Large intestine (tissue), 3 donors: ENCODE measurements at regions not wholly inside any gene's neighbourhood (a gene's known extent, or its start where the extent isn't known, plus 50 kb on each side); places are given as distances from the start of the nearest gene placed in this dataset.
A peak's percentile ranks its signal among the peaks of the same experiment; 100 is the strongest.

Experiments
- DNase-seq, 2 donors: peaks; one replicate each; pipeline versions ENCODE4 v3.0.0 to v3.0.0-alpha.2; 2013
- H3K27ac ChIP-seq: one replicate; pipeline ENCODE4 v1.5.1; 2013; ENCODE audit warnings: low read length
- H3K27me3 ChIP-seq: 2 replicates; pipeline ENCODE4 v1.6.1; 2013; ENCODE audit warnings: low read length; ENCODE audit not compliant: control insufficient read depth, insufficient read depth
- H3K36me3 ChIP-seq: 2 replicates; pipeline ENCODE4 v1.6.1; 2013; ENCODE audit warnings: low read length; ENCODE audit not compliant: control insufficient read depth, insufficient read depth
- H3K4me1 ChIP-seq: one replicate; pipeline ENCODE4 v1.6.1; 2013; ENCODE audit warnings: low read length; ENCODE audit not compliant: control insufficient read depth, insufficient read depth
- H3K4me3 ChIP-seq: one replicate; pipeline ENCODE4 v1.5.1; 2013; ENCODE audit warnings: low read length
- H3K9me3 ChIP-seq: one replicate; pipeline ENCODE4 v1.6.1; 2013; ENCODE audit warnings: mild to moderate bottlenecking, low read depth, low read length, moderate library complexity; ENCODE audit not compliant: control insufficient read depth
- WGBS: methylation state at CpG from one replicate; pipeline ENCODE4 v1.1.5; 2013; ENCODE audit warnings: low lambda C conversion rate; ENCODE audit not compliant: insufficient coverage; 5-methylcytosine and 5-hydroxymethylcytosine counted together

GRCh38 chr21:35940074-35940927 is 120.0 kb downstream of the SETD4 start:
- Histone ChIP-seq H3K4me1 (no peaks in the 10 kb centered on the region), H3K27me3 (no peaks in the 10 kb centered on the region), H3K27ac (no peak overlapping the region), H3K4me3 (no peak overlapping the region), H3K9me3 (no peaks in the 10 kb centered on the region), H3K36me3 (no peaks in the 10 kb centered on the region)
- WGBS = no CpG with 5 or more reads among the region's 11 CpGs
- DNase-seq = peak; percentile 49 to 65

GRCh38 chr21:35938446-35938845 is 121.9 kb downstream of the SETD4 start:
- Histone ChIP-seq H3K27me3 (no peaks in the 10 kb centered on the region), H3K9me3 (no peaks in the 10 kb centered on the region), H3K36me3 (no peaks in the 10 kb centered on the region), H3K4me3 (no peak overlapping the region), H3K27ac (no peak overlapping the region), H3K4me1 (no peaks in the 10 kb centered on the region)
- DNase-seq = no peak
- WGBS = no CpG with 5 or more reads among the region's 2 CpGs

GRCh38 chr21:35933466-35933865 is 126.9 kb downstream of the SETD4 start:
- H3K27me3 ChIP-seq = no peaks in the 10 kb centered on the region
- no peaks in the 10 kb centered on the region for H3K36me3 ChIP-seq
- no peaks in the 10 kb centered on the region for H3K4me1 ChIP-seq
- 40% methylated on average over 1 of the region's 3 CpGs for WGBS
- H3K9me3 ChIP-seq = no peaks in the 10 kb centered on the region
- no peak overlapping the region for H3K4me3 ChIP-seq
- H3K27ac ChIP-seq = no peak overlapping the region
- DNase-seq = no peak

- Histone ChIP-seq H3K27ac (peak overlapping the region; percentile 13), H3K27me3 (no peaks in the 10 kb centered on the region), H3K36me3 (no peaks in the 10 kb centered on the region), H3K4me3 (no peak overlapping the region), H3K9me3 (no peaks in the 10 kb centered on the region), H3K4me1 (no peaks in the 10 kb centered on the region)
- WGBS = 62% methylated on average over 4 of the region's 11 CpGs
- peak; percentile 27 to 32 for DNase-seq
Observed at GRCh38 chr21:35932232-35932911, 128.0 kb downstream of the SETD4 start.

GRCh38 chr21:35929901-35930300 is 130.4 kb downstream of the SETD4 start:
- peaks cover 2% of the 10 kb centered on the region for H3K4me1 ChIP-seq
- 86% methylated on average over 3 of the region's 6 CpGs for WGBS
- DNase-seq = no peak
- no peaks in the 10 kb centered on the region for H3K9me3 ChIP-seq
- H3K4me3 ChIP-seq = no peak overlapping the region
- H3K27me3 ChIP-seq = no peaks in the 10 kb centered on the region
- no peak overlapping the region for H3K27ac ChIP-seq
- H3K36me3 ChIP-seq = no peaks in the 10 kb centered on the region

GRCh38 chr21:35927262-35927661 is 133.1 kb downstream of the SETD4 start:
- no CpG with 5 or more reads among the region's 7 CpGs for WGBS
- H3K36me3 ChIP-seq = no peaks in the 10 kb centered on the region
- peak in 1 of 2 donors; percentile 15 for DNase-seq
- peaks cover 3% of the 10 kb centered on the region for H3K4me1 ChIP-seq
- no peaks in the 10 kb centered on the region for H3K9me3 ChIP-seq
- H3K4me3 ChIP-seq = no peak overlapping the region
- H3K27ac ChIP-seq = no peak overlapping the region
- no peaks in the 10 kb centered on the region for H3K27me3 ChIP-seq

- no peak for DNase-seq
- H3K9me3 ChIP-seq = no peaks in the 10 kb centered on the region
- no peaks in the 10 kb centered on the region for H3K27me3 ChIP-seq
- WGBS = no CpG with 5 or more reads among the region's 3 CpGs
- H3K4me1 ChIP-seq = peaks cover 6% of the 10 kb centered on the region
- no peaks in the 10 kb centered on the region for H3K36me3 ChIP-seq
- no peak overlapping the region for H3K4me3 ChIP-seq
- H3K27ac ChIP-seq = no peak overlapping the region
Observed at GRCh38 chr21:35926003-35926740, 134.2 kb downstream of the SETD4 start.

GRCh38 chr21:35925497-35925896 is 134.8 kb downstream of the SETD4 start:
- H3K27ac ChIP-seq = no peak overlapping the region
- H3K4me1 ChIP-seq = peaks cover 6% of the 10 kb centered on the region
- peak; percentile 32 to 50 for DNase-seq
- no CpG with 5 or more reads among the region's 6 CpGs for WGBS
- H3K4me3 ChIP-seq = no peak overlapping the region
- no peaks in the 10 kb centered on the region for H3K9me3 ChIP-seq
- no peaks in the 10 kb centered on the region for H3K27me3 ChIP-seq
- no peaks in the 10 kb centered on the region for H3K36me3 ChIP-seq

GRCh38 chr21:35924714-35925301 is 135.5 kb downstream of the SETD4 start:
- no CpG with 5 or more reads among the region's 6 CpGs for WGBS
- Histone ChIP-seq H3K9me3 (no peaks in the 10 kb centered on the region), H3K36me3 (no peaks in the 10 kb centered on the region), H3K27ac (no peak overlapping the region), H3K4me3 (no peak overlapping the region), H3K4me1 (peaks cover 11% of the 10 kb centered on the region), H3K27me3 (no peaks in the 10 kb centered on the region)
- peak; percentile 51 to 69 for DNase-seq

GRCh38 chr21:35923971-35924370 is 136.4 kb downstream of the SETD4 start:
- Histone ChIP-seq H3K4me3 (no peak overlapping the region), H3K27me3 (no peaks in the 10 kb centered on the region), H3K9me3 (no peaks in the 10 kb centered on the region), H3K4me1 (peaks cover 12% of the 10 kb centered on the region), H3K27ac (no peak overlapping the region), H3K36me3 (no peaks in the 10 kb centered on the region)
- DNase-seq = no peak
- WGBS = no CpG with 5 or more reads among the region's 5 CpGs
